SK-N-SH (cell line): ENCODE measurements at regions not wholly inside any gene's neighbourhood (a gene's known extent, or its start where the extent isn't known, plus 50 kb on each side); places are given as distances from the start of the nearest gene placed in this dataset.

Experiments
- CTCF ChIA-PET: fragments of 300-600, 350-600 bp; formaldehyde crosslinking; extraction: SDS; loops from one replicate; lab custom pipeline; 2021; lab: Yijun Ruan, JAX
- POLR2A ChIA-PET: fragments of 350-600 bp; sonication (Branson Sonifier 250); formaldehyde crosslinking; extraction: SDS; loops from one replicate; lab custom pipeline; 2020; ENCODE audit warnings: antibody characterized with exemption, inconsistent platforms; lab: Yijun Ruan, JAX
- DNase-seq: peaks from one replicate; pipeline ENCODE4 v3.0.0; 2012
- H2AFZ ChIP-seq: fragments of 200-600 bp; sonication (generic); 2 replicates; pipeline ENCODE4 v1.8.1; 2016; ENCODE audit warnings: antibody characterized with exemption, mild to moderate bottlenecking, low read depth
- H3F3A ChIP-seq: fragments of 200-600 bp; sonication (generic); replicated peaks from 2 replicates; pipeline ENCODE3; 2016; ENCODE audit warnings: antibody characterized with exemption, mild to moderate bottlenecking; ENCODE audit not compliant: insufficient read depth
- H3K27ac ChIP-seq, 2 experiments: fragments of 200-500 bp in 1 of 2; fragments of 200-600 bp in 1 of 2; sonication (Bioruptor generic) in 1 of 2; sonication (generic), shearing (Covaris generic) in 1 of 2; 2 replicates each; pipeline versions ENCODE4 v1.5.1 to v1.6.1; 2014 to 2016; ENCODE audit warnings: low read depth in 2 of 2, inconsistent platforms in 1 of 2, low read length in 1 of 2, mild to moderate bottlenecking in 1 of 2, mixed read lengths in 1 of 2
- H3K27me3 ChIP-seq: fragments of 200-600 bp; sonication (generic), shearing (Covaris generic); 2 replicates; pipeline ENCODE4 v1.6.1; 2016; ENCODE audit warnings: mixed run types; ENCODE audit not compliant: insufficient read depth
- H3K36me3 ChIP-seq, 2 experiments: fragments of 200-500 bp in 1 of 2; fragments of 200-600 bp in 1 of 2; sonication (Bioruptor generic) in 1 of 2; sonication (generic) in 1 of 2; replicated peaks in 1 of 2; 2 replicates each; pipeline versions ENCODE3 to v1.5.1; 2014 to 2016; ENCODE audit warnings: low read length in 1 of 2, mild to moderate bottlenecking in 1 of 2; ENCODE audit not compliant: insufficient read depth in 2 of 2, control insufficient read depth in 1 of 2
- H3K4me1 ChIP-seq, 2 experiments: fragments of 200-500 bp in 1 of 2; fragments of 200-600 bp in 1 of 2; sonication (Bioruptor generic) in 1 of 2; sonication (generic), shearing (Covaris generic) in 1 of 2; 2 replicates each; pipeline versions ENCODE4 v1.5.1 to v1.6.1; 2014 to 2016; ENCODE audit warnings: low read depth in 1 of 2, low read length in 1 of 2, mixed run types in 1 of 2; ENCODE audit not compliant: insufficient read depth in 2 of 2, control insufficient read depth in 1 of 2
- H3K4me2 ChIP-seq: fragments of 200-600 bp; sonication (generic), shearing (Covaris generic); 2 replicates; pipeline ENCODE4 v1.6.1; 2017; ENCODE audit warnings: mixed run types
- H3K4me3 ChIP-seq, 2 experiments: fragments of 200-500 bp in 1 of 2; fragments of 200-600 bp in 1 of 2; sonication (Bioruptor generic) in 1 of 2; sonication (generic), shearing (Covaris generic) in 1 of 2; 2 replicates each; pipeline versions ENCODE4 v1.5.1 to v1.8.1; 2014 to 2016; ENCODE audit warnings: low read depth in 2 of 2, inconsistent platforms in 1 of 2, low read length in 1 of 2, mild to moderate bottlenecking in 1 of 2, mixed read lengths in 1 of 2, moderate library complexity in 1 of 2
- H3K79me2 ChIP-seq: fragments of 200-600 bp; sonication (generic); 2 replicates; pipeline ENCODE4 v1.8.1; 2017; ENCODE audit warnings: mild to moderate bottlenecking; ENCODE audit not compliant: insufficient read depth
- H3K9ac ChIP-seq: fragments of 200-600 bp; sonication (generic); 2 replicates; pipeline ENCODE4 v1.6.1; 2017; ENCODE audit warnings: mixed run types
- H3K9me2 ChIP-seq: fragments of 200-600 bp; sonication (generic); 2 replicates; pipeline ENCODE4 v1.6.1; 2017; ENCODE audit warnings: mixed run types
- H3K9me3 ChIP-seq: fragments of 200-600 bp; sonication (generic); 2 replicates; pipeline ENCODE4 v1.6.1; 2017; ENCODE audit warnings: mixed run types, mild to moderate bottlenecking, moderate library complexity
- H4K20me1 ChIP-seq: fragments of 200-600 bp; sonication (generic); 2 replicates; pipeline ENCODE4 v1.6.1; 2017; ENCODE audit warnings: mild to moderate bottlenecking, mixed run types; ENCODE audit not compliant: insufficient read depth
- FOXJ3 ChIP-seq: sonication (generic); formaldehyde crosslinking; IDR thresholded peaks from 2 replicates; pipeline ENCODE4 v1.5.1; 2020; ENCODE audit warnings: mild to moderate bottlenecking, missing genetic modification reagents
- NFIC ChIP-seq: IDR thresholded peaks from 2 replicates; pipeline ENCODE4 v1.4.0; 2012; ENCODE audit warnings: borderline replicate concordance
- PBX3 ChIP-seq: IDR thresholded peaks from 2 replicates; pipeline ENCODE4; 2012
- POLR2AphosphoS5 ChIP-seq: IDR thresholded peaks from 2 replicates; pipeline ENCODE4 v1.6.1; 2012; ENCODE audit warnings: low read depth, low read length
- RFX5 ChIP-seq: IDR thresholded peaks from 2 replicates; pipeline ENCODE4 v1.6.1; 2012; ENCODE audit warnings: mild to moderate bottlenecking, improper control_type of control experiment, low read length
- RXRA ChIP-seq: IDR thresholded peaks from 2 replicates; pipeline ENCODE4 v1.4.0; 2012; ENCODE audit warnings: low read depth, mild to moderate bottlenecking, borderline replicate concordance
- SMC3 ChIP-seq: IDR thresholded peaks from 2 replicates; pipeline ENCODE4 v1.6.1; 2012; ENCODE audit warnings: low read depth, low read length, improper control_type of control experiment
- TAF1 ChIP-seq: IDR thresholded peaks from 2 replicates; pipeline ENCODE4 v1.6.1; 2012; ENCODE audit warnings: low read depth, mild to moderate bottlenecking, low read length, moderate library complexity, borderline replicate concordance
- USF2 ChIP-seq: fragments of 150-350 bp; IDR thresholded peaks from 2 replicates; pipeline ENCODE4 v1.6.1; 2017; ENCODE audit warnings: antibody characterized with exemption, low read length, low read depth, borderline replicate concordance
- YY1 ChIP-seq: IDR thresholded peaks from 2 replicates; pipeline ENCODE4 v1.4.0; 2012; ENCODE audit warnings: low read depth, mild to moderate bottlenecking
- WGBS: methylation state at CpG from one replicate; pipeline ENCODE4 v1.1.6; 2017; ENCODE audit warnings: low lambda C conversion rate; 5-methylcytosine and 5-hydroxymethylcytosine counted together
- TF ChIP-seq, protein P1 (sequence below): IDR thresholded peaks from 2 replicates; pipeline ENCODE4 v1.6.1; 2012; ENCODE audit warnings: mild to moderate bottlenecking, low read depth, low read length, moderate library complexity
- TF ChIP-seq, protein P2 (sequence below): fragments of 150-350 bp; IDR thresholded peaks from 2 replicates; pipeline ENCODE4 v1.6.1; 2016; ENCODE audit warnings: mild to moderate bottlenecking, low read depth, low read length
- TF ChIP-seq, protein P3 (sequence below): IDR thresholded peaks from 2 replicates; pipeline ENCODE4 v1.4.0; 2012; ENCODE audit warnings: low read depth, borderline replicate concordance

DNA sequence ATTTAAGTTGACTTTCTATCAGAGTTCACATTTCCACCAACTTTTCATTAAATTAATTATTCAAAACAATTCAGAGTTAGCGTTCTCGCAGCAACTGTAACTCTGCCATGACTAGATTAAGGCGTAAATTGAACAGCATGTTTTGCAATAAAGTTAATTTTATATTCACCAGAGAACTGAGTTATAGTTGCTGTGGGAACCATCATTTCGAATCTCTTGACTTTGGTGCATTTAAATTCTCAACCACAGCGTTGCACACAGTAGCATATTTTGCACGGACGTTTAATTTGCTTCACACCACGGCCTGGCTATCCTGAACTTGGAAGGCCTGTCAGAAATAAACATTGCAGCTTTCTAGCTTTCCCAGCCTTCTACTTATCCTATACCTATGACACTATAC lies 144.3 kb upstream of the WWC1 start:
- Histone ChIP-seq H3F3A (no peaks in the 10 kb centered on the region), H3K4me3 (no peak overlapping the region), H3K27me3 (no peaks in the 10 kb centered on the region), H3K4me2 (no peak overlapping the region), H4K20me1 (no peaks in the 10 kb centered on the region), H3K4me1 (no peaks in the 10 kb centered on the region; a peak in 1 of 4 replicates), H3K9me3 (no peaks in the 10 kb centered on the region), H3K36me3 (no peaks in the 10 kb centered on the region), H3K9me2 (no peaks in the 10 kb centered on the region), H2AFZ (no peak overlapping the region), H3K79me2 (no peaks in the 10 kb centered on the region), H3K27ac (no peak overlapping the region), H3K9ac (no peak overlapping the region)
- ChIA-PET POLR2A (no interaction called here), CTCF (no interaction called here)
- DNase-seq: no peak
- 59% methylated on average over 8 of the region's 8 CpGs for WGBS
- no peak for TF ChIP-seq POLR2AphosphoS5
- TF ChIP-seq RXRA: no peak
- TF ChIP-seq PBX3: no peak
- TF ChIP-seq USF2: no peak
- no peak for TF ChIP-seq SMC3
- no peak for TF ChIP-seq FOXJ3 (CRISPR knock-in tag)
- TF ChIP-seq NFIC: no peak
- TF ChIP-seq, protein P1, sequence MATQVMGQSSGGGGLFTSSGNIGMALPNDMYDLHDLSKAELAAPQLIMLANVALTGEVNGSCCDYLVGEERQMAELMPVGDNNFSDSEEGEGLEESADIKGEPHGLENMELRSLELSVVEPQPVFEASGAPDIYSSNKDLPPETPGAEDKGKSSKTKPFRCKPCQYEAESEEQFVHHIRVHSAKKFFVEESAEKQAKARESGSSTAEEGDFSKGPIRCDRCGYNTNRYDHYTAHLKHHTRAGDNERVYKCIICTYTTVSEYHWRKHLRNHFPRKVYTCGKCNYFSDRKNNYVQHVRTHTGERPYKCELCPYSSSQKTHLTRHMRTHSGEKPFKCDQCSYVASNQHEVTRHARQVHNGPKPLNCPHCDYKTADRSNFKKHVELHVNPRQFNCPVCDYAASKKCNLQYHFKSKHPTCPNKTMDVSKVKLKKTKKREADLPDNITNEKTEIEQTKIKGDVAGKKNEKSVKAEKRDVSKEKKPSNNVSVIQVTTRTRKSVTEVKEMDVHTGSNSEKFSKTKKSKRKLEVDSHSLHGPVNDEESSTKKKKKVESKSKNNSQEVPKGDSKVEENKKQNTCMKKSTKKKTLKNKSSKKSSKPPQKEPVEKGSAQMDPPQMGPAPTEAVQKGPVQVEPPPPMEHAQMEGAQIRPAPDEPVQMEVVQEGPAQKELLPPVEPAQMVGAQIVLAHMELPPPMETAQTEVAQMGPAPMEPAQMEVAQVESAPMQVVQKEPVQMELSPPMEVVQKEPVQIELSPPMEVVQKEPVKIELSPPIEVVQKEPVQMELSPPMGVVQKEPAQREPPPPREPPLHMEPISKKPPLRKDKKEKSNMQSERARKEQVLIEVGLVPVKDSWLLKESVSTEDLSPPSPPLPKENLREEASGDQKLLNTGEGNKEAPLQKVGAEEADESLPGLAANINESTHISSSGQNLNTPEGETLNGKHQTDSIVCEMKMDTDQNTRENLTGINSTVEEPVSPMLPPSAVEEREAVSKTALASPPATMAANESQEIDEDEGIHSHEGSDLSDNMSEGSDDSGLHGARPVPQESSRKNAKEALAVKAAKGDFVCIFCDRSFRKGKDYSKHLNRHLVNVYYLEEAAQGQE: no peak
- TF ChIP-seq YY1: no peak
- TF ChIP-seq, protein P2, sequence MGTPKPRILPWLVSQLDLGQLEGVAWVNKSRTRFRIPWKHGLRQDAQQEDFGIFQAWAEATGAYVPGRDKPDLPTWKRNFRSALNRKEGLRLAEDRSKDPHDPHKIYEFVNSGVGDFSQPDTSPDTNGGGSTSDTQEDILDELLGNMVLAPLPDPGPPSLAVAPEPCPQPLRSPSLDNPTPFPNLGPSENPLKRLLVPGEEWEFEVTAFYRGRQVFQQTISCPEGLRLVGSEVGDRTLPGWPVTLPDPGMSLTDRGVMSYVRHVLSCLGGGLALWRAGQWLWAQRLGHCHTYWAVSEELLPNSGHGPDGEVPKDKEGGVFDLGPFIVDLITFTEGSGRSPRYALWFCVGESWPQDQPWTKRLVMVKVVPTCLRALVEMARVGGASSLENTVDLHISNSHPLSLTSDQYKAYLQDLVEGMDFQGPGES: no peak
- no peak for TF ChIP-seq RFX5
- TF ChIP-seq TAF1: no peak
- TF ChIP-seq, protein P3, sequence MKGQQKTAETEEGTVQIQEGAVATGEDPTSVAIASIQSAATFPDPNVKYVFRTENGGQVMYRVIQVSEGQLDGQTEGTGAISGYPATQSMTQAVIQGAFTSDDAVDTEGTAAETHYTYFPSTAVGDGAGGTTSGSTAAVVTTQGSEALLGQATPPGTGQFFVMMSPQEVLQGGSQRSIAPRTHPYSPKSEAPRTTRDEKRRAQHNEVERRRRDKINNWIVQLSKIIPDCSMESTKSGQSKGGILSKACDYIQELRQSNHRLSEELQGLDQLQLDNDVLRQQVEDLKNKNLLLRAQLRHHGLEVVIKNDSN: no peak
